SU-DHL-6 (cell line): ENCODE measurements at regions not wholly inside any gene's neighbourhood (a gene's known extent, or its start where the extent isn't known, plus 50 kb on each side); places are given as distances from the start of the nearest gene placed in this dataset.

Experiments
- H2AFZ ChIP-seq: fragments of 200-600 bp; sonication (generic); 2 replicates; pipeline ENCODE4 v1.6.1; 2014; ENCODE audit warnings: low read depth, mild to moderate bottlenecking, moderate library complexity, mixed read lengths, antibody characterized with exemption, low read length; ENCODE audit not compliant: severe bottlenecking
- H3F3A ChIP-seq: fragments of 200-600 bp; shearing (Covaris generic); 2 replicates; pipeline ENCODE4 v1.6.0; 2016; ENCODE audit warnings: antibody characterized with exemption, mild to moderate bottlenecking; ENCODE audit not compliant: insufficient read depth
- H3K27ac ChIP-seq: fragments of 200-600 bp; sonication (generic); 2 replicates; pipeline ENCODE4 v1.5.1; 2016; ENCODE audit warnings: low read depth, mild to moderate bottlenecking, low read length, moderate library complexity, mixed read lengths
- H3K27me3 ChIP-seq: fragments of 200-600 bp; sonication (generic), shearing (Covaris generic); 2 replicates; pipeline ENCODE4 v1.6.0; 2014; ENCODE audit warnings: mild to moderate bottlenecking, low read length
- H3K36me3 ChIP-seq: fragments of 200-600 bp; sonication (generic); 2 replicates; pipeline ENCODE4 v1.6.1; 2014; ENCODE audit warnings: mild to moderate bottlenecking, low read length, mixed read lengths
- H3K4me2 ChIP-seq: fragments of 300-600, 200-600 bp; shearing (Covaris generic), sonication (generic); 2 replicates; pipeline ENCODE4 v1.6.0; 2014; ENCODE audit warnings: low read length, low read depth, mild to moderate bottlenecking; ENCODE audit not compliant: poor library complexity, severe bottlenecking
- H3K4me3 ChIP-seq: fragments of 200-600 bp; sonication (generic); 2 replicates; pipeline ENCODE4 v1.5.1; 2014; ENCODE audit warnings: antibody characterized with exemption, low read length, mild to moderate bottlenecking, mixed read lengths; ENCODE audit not compliant: insufficient read depth, poor library complexity, severe bottlenecking
- H3K79me2 ChIP-seq: fragments of 200-600 bp; sonication (generic); 2 replicates; pipeline ENCODE4 v1.6.1; 2014; ENCODE audit warnings: mild to moderate bottlenecking, low read length, moderate library complexity; ENCODE audit not compliant: insufficient read depth
- H3K9ac ChIP-seq: fragments of 200-600 bp; sonication (generic); 2 replicates; pipeline ENCODE4 v1.7.0; 2014; ENCODE audit warnings: mild to moderate bottlenecking, low read length
- H3K9me2 ChIP-seq: fragments of 200-600 bp; sonication (generic); replicated peaks from 2 replicates; pipeline ENCODE4 v1.6.1; 2014; ENCODE audit warnings: low read length; ENCODE audit not compliant: insufficient read depth
- H3K9me3 ChIP-seq: fragments of 200-600 bp; sonication (generic); 2 replicates; pipeline ENCODE4 v1.6.1; 2014; ENCODE audit warnings: low read length, mixed read lengths; ENCODE audit not compliant: insufficient read depth
- H4K20me1 ChIP-seq: fragments of 200-600 bp; sonication (generic); 2 replicates; pipeline ENCODE4 v1.6.1; 2014; ENCODE audit warnings: low read depth, mild to moderate bottlenecking, antibody characterized with exemption, low read length, moderate library complexity, mixed read lengths
- CTCF ChIP-seq: fragments of 200-600 bp; sonication (generic); IDR thresholded peaks from one replicate; pipeline ENCODE4 v1.5.1; 2017; ENCODE audit warnings: antibody characterized with exemption, mild to moderate bottlenecking, low read length, moderate library complexity; ENCODE audit not compliant: insufficient read depth, poor library complexity, severe bottlenecking
- EZH2phosphoT487 ChIP-seq: fragments of 200-600 bp; sonication (generic), shearing (Covaris generic); conservative IDR thresholded peaks from 2 replicates; pipeline ENCODE4 v1.6.1; 2018; ENCODE audit warnings: mild to moderate bottlenecking, antibody characterized with exemption, low read length, moderate library complexity, mixed read lengths

- Histone ChIP-seq H3K79me2 (no peaks in the 10 kb centered on the region), H3K27ac (no peak overlapping the region), H4K20me1 (no peaks in the 10 kb centered on the region), H3K36me3 (no peaks in the 10 kb centered on the region), H3F3A (no peaks in the 10 kb centered on the region), H2AFZ (no peak overlapping the region), H3K4me2 (no peak overlapping the region), H3K4me3 (no peak overlapping the region), H3K9ac (no peak overlapping the region), H3K9me3 (0 out of 2 replicates have a peak, but pooled peaks cover 3% of the 10 kb centered on the region), H3K9me2 (no peaks in the 10 kb centered on the region), H3K27me3 (no peaks in the 10 kb centered on the region)
- no peak for TF ChIP-seq CTCF
- no peak for TF ChIP-seq EZH2phosphoT487
Measured at GRCh38 chr20:16201191-16201590, 372.1 kb downstream of the KIF16B start.

- Histone ChIP-seq H3K79me2 (no peaks in the 10 kb centered on the region), H3K27me3 (no peaks in the 10 kb centered on the region), H3K4me3 (no peak overlapping the region), H3K9me3 (0 out of 2 replicates have a peak, but pooled peaks cover 3% of the 10 kb centered on the region), H3F3A (no peaks in the 10 kb centered on the region), H3K4me2 (no peak overlapping the region), H3K27ac (no peak overlapping the region), H3K36me3 (no peaks in the 10 kb centered on the region), H2AFZ (no peak overlapping the region), H3K9ac (no peak overlapping the region), H4K20me1 (no peaks in the 10 kb centered on the region), H3K9me2 (no peaks in the 10 kb centered on the region)
- TF ChIP-seq CTCF (no peak), EZH2phosphoT487 (no peak)
Measured at GRCh38 chr20:16197696-16198095, 375.6 kb downstream of the KIF16B start.

- Histone ChIP-seq H3K27ac (no peak overlapping the region), H2AFZ (no peak overlapping the region), H3K9ac (no peak overlapping the region), H3K27me3 (no peaks in the 10 kb centered on the region), H3K79me2 (no peaks in the 10 kb centered on the region), H4K20me1 (no peaks in the 10 kb centered on the region), H3K4me2 (no peak overlapping the region), H3K9me3 (no peaks in the 10 kb centered on the region), H3K36me3 (no peaks in the 10 kb centered on the region), H3K4me3 (no peak overlapping the region), H3F3A (no peaks in the 10 kb centered on the region), H3K9me2 (no peaks in the 10 kb centered on the region)
- no peak for TF ChIP-seq EZH2phosphoT487
- no peak for TF ChIP-seq CTCF
Measured at GRCh38 chr20:16195671-16196070, 377.6 kb downstream of the KIF16B start.
